Mucosa of descending colon (tissue), 3 donors: ENCODE measurements at regions not wholly inside any gene's neighbourhood (a gene's known extent, or its start where the extent isn't known, plus 50 kb on each side); places are given as distances from the start of the nearest gene placed in this dataset.

Experiments
- ATAC-seq: fragments of 200-7000 bp; cut with Tn5 transposase; one replicate; pipeline ENCODE4 v1.9.1; 2020; ENCODE audit warnings: mild to moderate bottlenecking, moderate library complexity
- DNase-seq, 3 donors: peaks; one replicate each; pipeline ENCODE4 v3.0.0-alpha.2; 2020
- H3K36me3 ChIP-seq: fragments of 200-600 bp; one replicate; pipeline ENCODE4 v1.8.0; 2021; ENCODE audit warnings: low read depth, mild to moderate bottlenecking
- H3K4me1 ChIP-seq: fragments of 200-600 bp; one replicate; pipeline ENCODE4 v1.8.0; 2021; ENCODE audit warnings: low read depth, mild to moderate bottlenecking
- H3K4me3 ChIP-seq: fragments of 200-600 bp; one replicate; pipeline ENCODE4 v1.8.0; 2021; ENCODE audit warnings: mild to moderate bottlenecking
- H3K9me3 ChIP-seq: fragments of 200-600 bp; one replicate; pipeline ENCODE4 v1.8.0; 2021; ENCODE audit warnings: mild to moderate bottlenecking
- intact Hi-C, 2 donors: fragments of 100-400 bp; cut with DNase I in 1 of 2; cut with micrococcal nuclease in 1 of 2; formaldehyde crosslinking; loops; one replicate each; pipeline versions ENCODE4 v1.11.0 to v1.11.1; 2022; cut with DNase I, micrococcal nuclease
- TF ChIP-seq, protein P1 (sequence below): fragments of 200-600 bp; IDR thresholded peaks from one replicate; pipeline ENCODE4 v1.8.0; 2022; ENCODE audit warnings: antibody characterized with exemption, mild to moderate bottlenecking
- donor health status: DM: no; HTN: no; CAD: no; lungs with moderate emphysema.
- donor health status: DM: no; HTN: no; CAD: no.
- donor health status: DM: no; HTN: yes; CAD: no.

DNA sequence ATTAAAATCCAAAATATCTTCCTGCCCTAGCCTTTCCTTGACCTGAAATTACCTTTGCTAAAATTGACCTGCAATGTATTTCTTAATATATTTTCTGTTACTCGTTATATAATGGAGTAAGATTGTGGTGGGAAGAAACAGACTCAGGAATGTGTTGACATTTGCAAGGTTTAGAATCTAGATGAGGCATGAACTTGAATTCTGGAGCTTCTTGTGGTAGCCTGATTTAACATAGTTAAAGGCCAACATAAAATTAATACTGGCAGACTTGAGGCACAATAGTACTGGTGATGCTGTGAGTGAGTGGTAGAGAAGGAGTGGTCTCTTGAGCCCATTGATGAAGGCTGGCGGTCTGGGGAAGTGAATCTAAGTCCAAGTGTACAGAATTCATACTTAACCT lies 197.9 kb upstream of the SPRY1 start:
- Histone ChIP-seq H3K4me3 (no peak overlapping the region), H3K36me3 (no peaks in the 10 kb centered on the region), H3K9me3 (no peaks in the 10 kb centered on the region), H3K4me1 (no peaks in the 10 kb centered on the region)
- TF ChIP-seq, protein P1, sequence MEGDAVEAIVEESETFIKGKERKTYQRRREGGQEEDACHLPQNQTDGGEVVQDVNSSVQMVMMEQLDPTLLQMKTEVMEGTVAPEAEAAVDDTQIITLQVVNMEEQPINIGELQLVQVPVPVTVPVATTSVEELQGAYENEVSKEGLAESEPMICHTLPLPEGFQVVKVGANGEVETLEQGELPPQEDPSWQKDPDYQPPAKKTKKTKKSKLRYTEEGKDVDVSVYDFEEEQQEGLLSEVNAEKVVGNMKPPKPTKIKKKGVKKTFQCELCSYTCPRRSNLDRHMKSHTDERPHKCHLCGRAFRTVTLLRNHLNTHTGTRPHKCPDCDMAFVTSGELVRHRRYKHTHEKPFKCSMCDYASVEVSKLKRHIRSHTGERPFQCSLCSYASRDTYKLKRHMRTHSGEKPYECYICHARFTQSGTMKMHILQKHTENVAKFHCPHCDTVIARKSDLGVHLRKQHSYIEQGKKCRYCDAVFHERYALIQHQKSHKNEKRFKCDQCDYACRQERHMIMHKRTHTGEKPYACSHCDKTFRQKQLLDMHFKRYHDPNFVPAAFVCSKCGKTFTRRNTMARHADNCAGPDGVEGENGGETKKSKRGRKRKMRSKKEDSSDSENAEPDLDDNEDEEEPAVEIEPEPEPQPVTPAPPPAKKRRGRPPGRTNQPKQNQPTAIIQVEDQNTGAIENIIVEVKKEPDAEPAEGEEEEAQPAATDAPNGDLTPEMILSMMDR: no peak
- ATAC-seq: no peak
- DNase-seq: no peak
- intact Hi-C loops: no loop called here

DNA sequence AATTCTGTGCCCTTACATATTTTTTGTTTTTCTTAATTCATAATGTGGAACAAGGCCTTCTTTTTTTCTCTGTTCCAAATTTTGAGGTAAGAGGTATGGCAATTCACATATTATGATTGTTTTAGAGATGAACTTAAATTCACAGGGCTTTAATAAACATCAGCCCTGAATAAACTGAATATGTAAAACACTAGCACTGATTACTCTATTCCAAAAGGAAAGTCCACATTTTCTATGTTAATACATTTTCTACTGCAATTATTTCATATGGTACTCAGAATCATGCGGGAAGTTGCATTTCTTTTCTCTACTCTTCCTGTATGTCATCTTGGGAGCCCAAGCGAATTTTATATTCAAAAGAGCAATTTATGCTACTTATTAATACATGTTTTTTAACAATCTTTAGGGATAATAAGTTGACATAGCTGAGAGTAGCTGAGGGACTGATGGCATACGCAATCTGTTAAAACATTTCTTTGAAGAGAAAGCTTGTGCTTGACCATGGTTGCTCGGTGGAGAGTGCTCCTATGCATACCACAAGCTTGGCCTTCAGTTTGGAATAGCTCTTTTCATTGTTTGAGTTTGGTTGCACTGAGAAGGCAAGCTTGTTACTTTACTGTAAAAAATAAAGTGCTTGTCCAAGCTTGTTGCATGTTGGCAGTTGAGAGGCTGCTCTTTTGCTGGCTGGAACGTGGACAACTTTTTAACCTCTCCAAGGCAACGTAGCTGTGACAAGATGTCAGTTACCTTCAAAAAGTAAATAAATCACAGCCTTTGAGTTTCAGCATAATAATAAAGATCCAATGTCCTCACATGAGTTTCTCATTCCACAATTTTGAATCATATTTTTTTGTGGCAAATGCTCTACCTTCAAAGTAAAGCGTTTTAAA lies 196.3 kb upstream of the SPRY1 start:
- TF ChIP-seq, protein P1: no peak
- intact Hi-C loops: no loop called here

DNA sequence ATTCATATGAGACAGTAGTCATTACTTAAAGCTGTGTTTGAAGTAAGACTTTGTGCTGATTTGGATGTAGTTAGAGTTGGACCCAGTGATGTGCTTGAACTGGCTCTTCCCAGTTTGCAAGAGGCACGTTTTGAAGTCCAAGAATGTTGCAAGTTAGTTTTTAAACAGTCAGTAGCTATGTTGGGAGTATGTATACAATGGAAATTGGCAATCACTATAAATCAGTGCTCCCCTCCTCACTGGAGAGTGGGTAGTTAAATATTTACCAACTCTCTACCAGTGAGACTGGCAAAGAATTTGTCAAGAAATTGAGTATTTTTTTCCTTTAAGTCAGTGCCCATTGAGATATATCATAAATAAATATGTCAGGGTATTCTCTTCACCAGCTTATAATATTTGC lies 191.9 kb upstream of the SPRY1 start:
- H3K4me3 ChIP-seq: no peak overlapping the region
- no peak for DNase-seq
- ATAC-seq: no peak
- TF ChIP-seq, protein P1: no peak
- no peaks in the 10 kb centered on the region for H3K9me3 ChIP-seq
- no peaks in the 10 kb centered on the region for H3K36me3 ChIP-seq
- intact Hi-C loops: no loop called here
- no peaks in the 10 kb centered on the region for H3K4me1 ChIP-seq

More for the DNA sequence above, 196.3 kb upstream of the SPRY1 start:
- ATAC-seq (no peak), DNase-seq (no peak)
- Histone ChIP-seq H3K9me3 (no peaks in the 10 kb centered on the region), H3K36me3 (no peaks in the 10 kb centered on the region), H3K4me1 (no peaks in the 10 kb centered on the region), H3K4me3 (no peak overlapping the region)

DNA sequence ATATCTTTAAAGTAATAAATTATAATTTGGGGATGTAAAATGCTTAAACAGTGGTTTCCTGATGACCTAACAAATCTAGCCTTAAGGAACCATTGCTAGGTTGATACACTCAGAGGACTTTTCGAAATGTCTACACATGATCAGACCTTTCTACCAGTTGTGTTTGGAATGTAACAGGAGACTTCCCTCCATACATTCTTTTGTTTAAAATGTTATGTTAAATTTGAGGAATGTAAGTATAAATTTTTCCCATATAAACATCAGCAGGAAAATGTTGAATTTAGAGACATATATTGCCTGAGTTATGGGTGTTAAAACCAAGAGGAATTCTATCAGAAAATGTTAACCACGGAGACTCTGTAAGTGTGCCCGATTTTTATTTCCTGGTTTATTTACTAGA lies 190.6 kb upstream of the SPRY1 start:
- no peaks in the 10 kb centered on the region for H3K36me3 ChIP-seq
- ATAC-seq: no peak
- no peak for DNase-seq
- H3K4me3 ChIP-seq: no peak overlapping the region
- no peaks in the 10 kb centered on the region for H3K9me3 ChIP-seq
- H3K4me1 ChIP-seq: no peaks in the 10 kb centered on the region
- intact Hi-C loops: no loop called here
- TF ChIP-seq, protein P1: no peak

DNA sequence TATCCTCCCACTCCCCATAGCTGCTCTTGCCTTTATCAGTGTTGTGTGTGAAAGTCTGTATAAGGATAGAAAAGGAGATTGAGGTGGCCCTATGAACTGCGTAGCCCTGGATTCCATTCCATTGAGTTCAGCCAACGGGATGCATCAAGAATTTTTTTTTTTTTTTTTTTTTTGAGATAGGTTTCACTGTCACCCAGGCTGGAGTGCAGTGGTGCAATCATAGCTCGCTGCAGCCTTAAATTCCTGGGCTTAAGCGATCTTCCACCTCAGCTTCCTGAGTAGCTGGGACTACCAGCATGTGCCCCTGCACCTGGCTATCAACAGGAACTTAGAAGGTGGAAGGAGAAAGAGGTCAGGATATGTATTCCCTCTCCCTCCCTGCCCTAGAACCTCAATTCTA lies 187.2 kb upstream of the SPRY1 start:
- DNase-seq (no peak), ATAC-seq (no peak)
- TF ChIP-seq, protein P1: no peak
- H3K36me3 ChIP-seq: no peaks in the 10 kb centered on the region
- intact Hi-C loops: no loop called here
- no peaks in the 10 kb centered on the region for H3K9me3 ChIP-seq
- H3K4me3 ChIP-seq: no peak overlapping the region
- H3K4me1 ChIP-seq: no peaks in the 10 kb centered on the region
